HepG2 (cell line): ENCODE measurements at regions not wholly inside any gene's neighbourhood (a gene's known extent, or its start where the extent isn't known, plus 50 kb on each side); places are given as distances from the start of the nearest gene placed in this dataset.

Source experiments
- ATAC-seq: fragments of 200-7000 bp; cut with Tn5 transposase; 3 replicates; pipeline ENCODE4 v1.9.1; 2020; ENCODE audit warnings: mild to moderate bottlenecking, moderate library complexity
- BruUV-seq: library from RNA; stranded (reverse); fragments of 400-500 nt; replicated peaks from 2 replicates; lab custom pipeline; 2021; lab: Mats Ljungman, UMichigan
- CTCF ChIA-PET: fragments of 300-600 bp; formaldehyde crosslinking; extraction: SDS; loops from one replicate; lab custom pipeline; 2021; ENCODE audit warnings: low total read pairs, inconsistent platforms, low intra/inter-chr PET ratio; lab: Yijun Ruan, JAX
- POLR2A ChIA-PET: fragments of 350-600 bp; sonication (Branson Sonifier 250); formaldehyde crosslinking; loops from one replicate; lab custom pipeline; 2020; ENCODE audit warnings: antibody characterized with exemption, inconsistent platforms; lab: Yijun Ruan, JAX
- DNase-seq: peaks from one replicate; pipeline ENCODE4 v3.0.0-alpha.2; 2015; ENCODE audit warnings: low spot score
- FAIRE-seq: peaks from 3 replicates; lab custom pipeline; 2011; peaks lifted over from hg19 to GRCh38; lab: Jason Lieb, UNC
- H2AFZ ChIP-seq: one replicate; pipeline ENCODE4 v1.6.1; 2011; ENCODE audit warnings: low read length, inconsistent platforms
- H3K27ac ChIP-seq: fragments of 300-600 bp; 3 replicates; pipeline ENCODE4 v1.8.0; 2011; ENCODE audit warnings: mixed run types, mild to moderate bottlenecking, mixed read lengths, low read length, inconsistent platforms; ENCODE audit not compliant: insufficient read depth; ENCODE audit errors: extremely low read length
- H3K27me3 ChIP-seq, 2 experiments: fragments of 200-600 bp in 1 of 2; 2 replicates in 1 of 2; 3 replicates in 1 of 2; pipeline versions ENCODE4 v1.6.0 to v1.8.0; 2011; ENCODE audit warnings: low read length in 2 of 2, mild to moderate bottlenecking in 2 of 2, moderate library complexity in 2 of 2, inconsistent platforms in 1 of 2; ENCODE audit not compliant: insufficient read depth in 2 of 2, control insufficient read depth in 1 of 2
- H3K36me3 ChIP-seq, 2 experiments: fragments of 200-600 bp in 1 of 2; replicated peaks in 1 of 2; 2 replicates in 1 of 2; 3 replicates in 1 of 2; pipeline versions ENCODE4 v1.5.1 to v1.8.0; 2011; ENCODE audit warnings: low read length in 2 of 2, inconsistent platforms in 1 of 2; ENCODE audit not compliant: insufficient read depth in 2 of 2, control insufficient read depth in 1 of 2
- H3K4me1 ChIP-seq: 2 replicates; pipeline ENCODE4 v1.5.1; 2012; ENCODE audit warnings: low read length, inconsistent platforms; ENCODE audit not compliant: insufficient read depth
- H3K4me2 ChIP-seq: 2 replicates; pipeline ENCODE4 v1.6.0; 2011; ENCODE audit warnings: low read depth, low read length, inconsistent platforms
- H3K4me3 ChIP-seq, 3 experiments: fragments of 200-600 bp in 1 of 3; sonication (generic), shearing (Covaris generic) in 1 of 3; replicated peaks in 1 of 3; 2 replicates each; pipeline ENCODE4 v1.5.1; 2011 to 2016; ENCODE audit warnings: low read length in 3 of 3, inconsistent platforms in 2 of 3, low read depth in 2 of 3, mild to moderate bottlenecking in 2 of 3, control low read depth in 1 of 3, mixed read lengths in 1 of 3; ENCODE audit not compliant: insufficient read depth in 1 of 3
- H3K79me2 ChIP-seq: one replicate; pipeline ENCODE4 v1.6.1; 2011; ENCODE audit warnings: low read length, inconsistent platforms; ENCODE audit not compliant: insufficient read depth
- H3K9ac ChIP-seq: 2 replicates; pipeline ENCODE4 v1.6.0; 2011; ENCODE audit warnings: mild to moderate bottlenecking, low read depth, low read length, inconsistent platforms; ENCODE audit not compliant: insufficient read depth
- H3K9me3 ChIP-seq: 2 replicates; pipeline ENCODE4 v1.5.1; 2012; ENCODE audit warnings: mild to moderate bottlenecking, low read length
- H4K20me1 ChIP-seq: 2 replicates; pipeline ENCODE4 v1.6.0; 2011; ENCODE audit warnings: inconsistent platforms, mild to moderate bottlenecking, low read length, moderate library complexity; ENCODE audit not compliant: insufficient read depth
- ATF6 ChIP-seq: sonication (generic); formaldehyde crosslinking; conservative IDR thresholded peaks from 2 replicates; pipeline ENCODE4 v1.4.0; 2020; ENCODE audit warnings: missing genetic modification reagents
- CHD2 ChIP-seq: IDR thresholded peaks from 2 replicates; pipeline ENCODE4 v1.6.1; 2011; ENCODE audit warnings: low read depth, low read length, improper control_type of control experiment
- CREB1 ChIP-seq, 2 experiments: fragments of 450-650 bp in 1 of 2; IDR thresholded peaks; 2 replicates each; pipeline ENCODE4 v1.6.1; 2016 to 2017; ENCODE audit warnings: control low read depth in 1 of 2, mild to moderate bottlenecking in 1 of 2, missing compliant biosample characterization in 1 of 2, missing genetic modification characterization in 1 of 2
- ELF3 ChIP-seq: IDR thresholded peaks from 2 replicates; pipeline ENCODE4 v1.6.1; 2016; ENCODE audit warnings: missing genetic modification reagents, missing compliant biosample characterization
- HNRNPH1 ChIP-seq: fragments of 200-400 bp; formaldehyde crosslinking; optimal IDR thresholded peaks from 2 replicates; pipeline ENCODE3; 2017; ENCODE audit warnings: mild to moderate bottlenecking, low read depth, low read length
- HOXA7 ChIP-seq: sonication (generic); formaldehyde crosslinking; IDR thresholded peaks from 2 replicates; pipeline ENCODE4 v1.8.1; 2022; ENCODE audit warnings: mild to moderate bottlenecking, missing genetic modification reagents, moderate library complexity
- KAT8 ChIP-seq: IDR thresholded peaks from 2 replicates; pipeline ENCODE4 v1.6.1; 2016; ENCODE audit warnings: missing genetic modification reagents, missing compliant biosample characterization
- KLF6 ChIP-seq: IDR thresholded peaks from 2 replicates; pipeline ENCODE4 v1.8.0; 2016; ENCODE audit warnings: missing biosample characterization, missing genetic modification reagents
- MTA1 ChIP-seq: sonication (generic); formaldehyde crosslinking; IDR thresholded peaks from 2 replicates; pipeline ENCODE4 v1.4.0; 2020; ENCODE audit warnings: missing genetic modification reagents, mild to moderate bottlenecking, borderline replicate concordance
- MTF1 ChIP-seq: sonication (generic); formaldehyde crosslinking; IDR thresholded peaks from 2 replicates; pipeline ENCODE4 v1.5.0; 2020; ENCODE audit warnings: missing genetic modification reagents
- SIX1 ChIP-seq: sonication (generic); formaldehyde crosslinking; IDR thresholded peaks from 2 replicates; pipeline ENCODE4 v1.4.0; 2020; ENCODE audit warnings: missing genetic modification reagents, borderline replicate concordance
- SRSF1 ChIP-seq: fragments of 200-400 bp; formaldehyde crosslinking; optimal IDR thresholded peaks from 2 replicates; pipeline ENCODE3; 2017; ENCODE audit warnings: mild to moderate bottlenecking, low read depth, low read length, moderate library complexity
- TARDBP ChIP-seq: sonication (generic); formaldehyde crosslinking; IDR thresholded peaks from 2 replicates; pipeline ENCODE4 v1.8.0; 2022; ENCODE audit warnings: mild to moderate bottlenecking, missing genetic modification reagents
- TGIF2 ChIP-seq: IDR thresholded peaks from 2 replicates; pipeline ENCODE4 v1.6.1; 2016; ENCODE audit warnings: control low read depth, missing compliant biosample characterization
- THAP11 ChIP-seq: IDR thresholded peaks from 2 replicates; pipeline ENCODE4 v1.6.1; 2016; ENCODE audit warnings: missing biosample characterization, missing genetic modification reagents
- TP53 ChIP-seq: sonication (generic); formaldehyde crosslinking; conservative IDR thresholded peaks from 2 replicates; pipeline ENCODE4 v1.4.0; 2020; ENCODE audit warnings: missing genetic modification reagents
- ZBTB7A ChIP-seq: sonication (generic); formaldehyde crosslinking; IDR thresholded peaks from 2 replicates; pipeline ENCODE4 v1.8.0; 2022; ENCODE audit warnings: mild to moderate bottlenecking, missing genetic modification reagents
- ZKSCAN1 ChIP-seq: fragments of 150-350 bp; IDR thresholded peaks from 2 replicates; pipeline ENCODE4 v1.6.1; 2014; ENCODE audit warnings: low read length
- ZNF619 ChIP-seq: sonication (generic); formaldehyde crosslinking; IDR thresholded peaks from 2 replicates; pipeline ENCODE4 v1.4.0; 2020; ENCODE audit warnings: mild to moderate bottlenecking, missing genetic modification reagents
- ZNF792 ChIP-seq: IDR thresholded peaks from 2 replicates; pipeline ENCODE4 v1.6.1; 2016
- WGBS: methylation state at CpG from one replicate; pipeline ENCODE4 v1.1.6; 2017; ENCODE audit warnings: low lambda C conversion rate; 5-methylcytosine and 5-hydroxymethylcytosine counted together
- in situ Hi-C: cut with HindIII; loops from 2 replicates; pipeline ENCODE4 v1.10.0; 2017; ENCODE audit warnings: low pct_unique_long_range_greater_than_20kb; ENCODE audit not compliant: extremely low pct_ligation_motif_present
- intact Hi-C: fragments of 100-400 bp; cut with micrococcal nuclease; formaldehyde crosslinking; loops from one replicate; pipeline ENCODE4 v1.10.0; 2022; ENCODE audit not compliant: unreplicated experiment

- CTCF ChIA-PET = no interaction called here
- in situ Hi-C loops = no loop called here
- POLR2A ChIA-PET = no interaction called here
Measured at GRCh38 chr11:90373971-90374370, 151.1 kb upstream of the CHORDC1 start.

GRCh38 chr11:90364527-90364926 is 141.7 kb upstream of the CHORDC1 start:
- intact Hi-C loops = no loop called here
- WGBS = 18% methylated on average over 2 of the region's 2 CpGs
- no peak overlapping the region for H3K27ac ChIP-seq
- in situ Hi-C loops = no loop called here
- DNase-seq (no peak), FAIRE-seq (no peak), ATAC-seq (no peak)
- H3K9me3 ChIP-seq = no peaks in the 10 kb centered on the region
- H3K79me2 ChIP-seq = no peaks in the 10 kb centered on the region
- no peaks in the 10 kb centered on the region for H3K4me1 ChIP-seq
- CTCF ChIA-PET = no interaction called here
- no peaks in the 10 kb centered on the region for H4K20me1 ChIP-seq
- no peak overlapping the region for H3K9ac ChIP-seq
- no peaks in the 10 kb centered on the region for H3K36me3 ChIP-seq
- no peaks in the 10 kb centered on the region for H3K27me3 ChIP-seq
- no peak overlapping the region for H3K4me2 ChIP-seq
- POLR2A ChIA-PET = no interaction called here
- no peak overlapping the region for H2AFZ ChIP-seq
- no peak overlapping the region for H3K4me3 ChIP-seq
- no TSS peak for BruUV-seq
- TF ChIP-seq HOXA7 (CRISPR knock-in tag) (no peak), KLF6 (no peak), TARDBP (CRISPR knock-in tag) (no peak), ELF3 (CRISPR knock-in tag) (no peak), ATF6 (CRISPR knock-in tag) (no peak), TP53 (CRISPR knock-in tag) (no peak), ZNF792 (no peak), ZBTB7A (CRISPR knock-in tag) (no peak), SIX1 (no peak), MTF1 (no peak), TGIF2 (no peak), KAT8 (CRISPR knock-in tag) (no peak), ZKSCAN1 (no peak), HNRNPH1 (no peak), ZNF619 (CRISPR knock-in tag) (no peak), SRSF1 (no peak), THAP11 (CRISPR knock-in tag) (no peak)

More at GRCh38 chr11:90373971-90374370, 151.1 kb upstream of the CHORDC1 start:
- Histone ChIP-seq H3K79me2 (no peaks in the 10 kb centered on the region), H3K4me1 (no peaks in the 10 kb centered on the region), H3K4me2 (no peak overlapping the region), H3K27me3 (no peaks in the 10 kb centered on the region), H3K27ac (no peak overlapping the region), H3K36me3 (no peaks in the 10 kb centered on the region), H3K9me3 (no peaks in the 10 kb centered on the region), H3K9ac (no peak overlapping the region), H3K4me3 (no peak overlapping the region), H4K20me1 (no peaks in the 10 kb centered on the region), H2AFZ (no peak overlapping the region)
- WGBS = 25% methylated on average over 2 of the region's 2 CpGs
- FAIRE-seq (no peak), ATAC-seq (no peak), DNase-seq (no peak)
- no TSS peak for BruUV-seq
- TF ChIP-seq CREB1 (IDR thresholded peaks at IDR 0.05) (no peak), CREB1 (CRISPR knock-in tag; IDR thresholded peaks at IDR 0.05) (no peak), MTA1 (CRISPR knock-in tag) (no peak), CHD2 (no peak)
- intact Hi-C loops = no loop called here
